ENCODE measurements at regions not wholly inside any gene's neighbourhood (a gene's known extent, or its start where the extent isn't known, plus 50 kb on each side); places are given as distances from the start of the nearest gene placed in this dataset.

DNA sequence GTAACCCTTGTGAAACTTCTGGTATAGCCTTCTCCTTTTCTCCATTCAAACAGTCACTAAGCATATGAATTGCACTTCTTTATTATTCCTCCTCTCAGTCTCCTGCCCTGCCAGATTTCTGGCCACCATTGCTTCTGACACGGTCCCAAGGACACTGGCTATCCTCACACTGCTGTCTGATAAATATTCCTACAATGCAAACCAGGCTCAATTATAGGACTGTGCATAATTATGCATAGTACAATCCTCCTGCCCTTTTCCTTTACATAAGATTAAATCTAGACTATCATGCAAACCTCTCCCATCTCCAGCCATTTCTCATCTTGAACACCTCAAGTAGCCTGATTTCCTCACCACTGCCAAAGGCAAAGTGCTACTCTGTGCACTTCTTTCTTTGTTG is 704.3 kb upstream of the ADAMTS5 start:
- TF ChIP-seq, protein P1, sequence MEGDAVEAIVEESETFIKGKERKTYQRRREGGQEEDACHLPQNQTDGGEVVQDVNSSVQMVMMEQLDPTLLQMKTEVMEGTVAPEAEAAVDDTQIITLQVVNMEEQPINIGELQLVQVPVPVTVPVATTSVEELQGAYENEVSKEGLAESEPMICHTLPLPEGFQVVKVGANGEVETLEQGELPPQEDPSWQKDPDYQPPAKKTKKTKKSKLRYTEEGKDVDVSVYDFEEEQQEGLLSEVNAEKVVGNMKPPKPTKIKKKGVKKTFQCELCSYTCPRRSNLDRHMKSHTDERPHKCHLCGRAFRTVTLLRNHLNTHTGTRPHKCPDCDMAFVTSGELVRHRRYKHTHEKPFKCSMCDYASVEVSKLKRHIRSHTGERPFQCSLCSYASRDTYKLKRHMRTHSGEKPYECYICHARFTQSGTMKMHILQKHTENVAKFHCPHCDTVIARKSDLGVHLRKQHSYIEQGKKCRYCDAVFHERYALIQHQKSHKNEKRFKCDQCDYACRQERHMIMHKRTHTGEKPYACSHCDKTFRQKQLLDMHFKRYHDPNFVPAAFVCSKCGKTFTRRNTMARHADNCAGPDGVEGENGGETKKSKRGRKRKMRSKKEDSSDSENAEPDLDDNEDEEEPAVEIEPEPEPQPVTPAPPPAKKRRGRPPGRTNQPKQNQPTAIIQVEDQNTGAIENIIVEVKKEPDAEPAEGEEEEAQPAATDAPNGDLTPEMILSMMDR (IDR thresholded peaks at IDR 0.05; ENCODE audit: low read depth, low read length, poor library complexity, severe bottlenecking) = no peak
- TF ChIP-seq EZH2phosphoT487 (IDR thresholded peaks at IDR 0.05; ENCODE audit: borderline replicate concordance, low read length) = no peak
